GM10266 (cell line): ENCODE measurements at regions not wholly inside any gene's neighbourhood (a gene's known extent, or its start where the extent isn't known, plus 50 kb on each side); places are given as distances from the start of the nearest gene placed in this dataset.

Source experiments
- DNase-seq: peaks from one replicate; pipeline ENCODE4 v3.0.0; 2012; ENCODE audit errors: extremely low spot score
- CTCF ChIP-seq: IDR thresholded peaks from 2 replicates; pipeline ENCODE4 v1.5.1; 2012; ENCODE audit warnings: mild to moderate bottlenecking, low read depth; ENCODE audit not compliant: control insufficient read depth, insufficient read depth; ENCODE audit errors: missing control alignments

- DNase-seq, result peak; percentile 62
- peak; percentile 67 for TF ChIP-seq CTCF
Observed at GRCh38 chr2:203814661-203815540, 52.7 kb upstream of the CTLA4 start.

GRCh38 chr2:203815541-203815898 is 52.1 kb upstream of the CTLA4 start:
- no peak for TF ChIP-seq CTCF
- DNase-seq, result no peak

- TF ChIP-seq CTCF, result no peak
- DNase-seq, result no peak
Observed at GRCh38 chr2:203817147-203817546, 50.4 kb upstream of the CTLA4 start.
